PC-9 (cell line): ENCODE measurements at regions not wholly inside any gene's neighbourhood (a gene's known extent, or its start where the extent isn't known, plus 50 kb on each side); places are given as distances from the start of the nearest gene placed in this dataset.

Experiments used
- BruUV-seq: library from RNA; stranded (reverse); fragments of 400-500 nt; replicated peaks from 2 replicates; lab custom pipeline; 2021; lab: Mats Ljungman, UMichigan
- CTCF ChIA-PET: fragments of 300-600 bp; sonication (Branson Sonifier 250); formaldehyde crosslinking; loops from one replicate; lab custom pipeline; 2022; ENCODE audit warnings: antibody characterized with exemption; lab: Charles Lee
- POLR2A ChIA-PET: fragments of 300-600 bp; sonication (Branson Sonifier 250); formaldehyde crosslinking; loops from one replicate; lab custom pipeline; 2022; ENCODE audit warnings: antibody characterized with exemption; ENCODE audit not compliant: unreplicated experiment; lab: Charles Lee
- DNase-seq, 2 experiments: peaks; one replicate each; pipeline versions ENCODE4 v3.0.0 to v3.0.0-alpha.2; 2015 to 2022; ENCODE audit warnings: mixed read lengths in 1 of 2
- H2AFZ ChIP-seq: fragments of 200-600 bp; sonication (generic); 2 replicates; pipeline ENCODE4 v1.8.1; 2017; ENCODE audit warnings: antibody characterized with exemption
- H3F3A ChIP-seq: fragments of 200-600 bp; sonication (generic); 2 replicates; pipeline ENCODE4 v1.8.1; 2017; ENCODE audit warnings: antibody characterized with exemption, mild to moderate bottlenecking, low read depth; ENCODE audit not compliant: insufficient read depth
- H3K27ac ChIP-seq: fragments of 200-600 bp; sonication (generic); 2 replicates; pipeline ENCODE4 v1.6.1; 2016; ENCODE audit warnings: mixed run types
- H3K27me3 ChIP-seq: fragments of 200-600 bp; sonication (generic); 2 replicates; pipeline ENCODE4 v1.6.1; 2016; ENCODE audit warnings: low read depth, mixed run types; ENCODE audit not compliant: insufficient read depth
- H3K36me3 ChIP-seq: fragments of 200-600 bp; sonication (generic); 2 replicates; pipeline ENCODE4 v1.6.1; 2016; ENCODE audit warnings: low read depth, mixed run types
- H3K4me1 ChIP-seq: fragments of 200-600 bp; sonication (generic); replicated peaks from 2 replicates; pipeline ENCODE4 v1.6.1; 2016; ENCODE audit warnings: mixed run types; ENCODE audit not compliant: insufficient read depth
- H3K4me2 ChIP-seq: fragments of 200-600 bp; sonication (generic); 2 replicates; pipeline ENCODE4 v1.6.1; 2017; ENCODE audit warnings: mixed run types
- H3K4me3 ChIP-seq: fragments of 200-600 bp; sonication (generic); 2 replicates; pipeline ENCODE4 v1.6.1; 2016; ENCODE audit warnings: mixed run types
- H3K79me2 ChIP-seq: fragments of 200-600 bp; sonication (generic); 2 replicates; pipeline ENCODE4 v1.6.1; 2017; ENCODE audit warnings: low read depth, mixed run types
- H3K9me2 ChIP-seq: fragments of 200-600 bp; sonication (generic); 2 replicates; pipeline ENCODE4 v1.8.1; 2017; ENCODE audit warnings: mild to moderate bottlenecking; ENCODE audit not compliant: insufficient read depth
- H3K9me3 ChIP-seq: fragments of 200-600 bp; sonication (generic); 2 replicates; pipeline ENCODE4 v1.8.1; 2016; ENCODE audit warnings: low read depth; ENCODE audit not compliant: insufficient read depth
- H4K20me1 ChIP-seq: fragments of 200-600 bp; sonication (generic); 2 replicates; pipeline ENCODE4 v1.8.1; 2017; ENCODE audit not compliant: insufficient read depth
- EZH2 ChIP-seq: fragments of 200-600 bp; sonication (generic); IDR thresholded peaks from 2 replicates; pipeline ENCODE4 v1.8.0; 2017; ENCODE audit warnings: antibody characterized with exemption, low read depth
- intact Hi-C: fragments of 100-400 bp; cut with micrococcal nuclease; formaldehyde crosslinking; loops from one replicate; pipeline ENCODE4 v1.10.0; 2022; ENCODE audit not compliant: unreplicated experiment
- TF ChIP-seq, protein P1 (sequence below): fragments of 200-600 bp; sonication (generic); conservative IDR thresholded peaks from 2 replicates; pipeline ENCODE4 v1.6.1; 2017; ENCODE audit warnings: mixed run types, antibody characterized with exemption, mild to moderate bottlenecking, moderate library complexity

DNA sequence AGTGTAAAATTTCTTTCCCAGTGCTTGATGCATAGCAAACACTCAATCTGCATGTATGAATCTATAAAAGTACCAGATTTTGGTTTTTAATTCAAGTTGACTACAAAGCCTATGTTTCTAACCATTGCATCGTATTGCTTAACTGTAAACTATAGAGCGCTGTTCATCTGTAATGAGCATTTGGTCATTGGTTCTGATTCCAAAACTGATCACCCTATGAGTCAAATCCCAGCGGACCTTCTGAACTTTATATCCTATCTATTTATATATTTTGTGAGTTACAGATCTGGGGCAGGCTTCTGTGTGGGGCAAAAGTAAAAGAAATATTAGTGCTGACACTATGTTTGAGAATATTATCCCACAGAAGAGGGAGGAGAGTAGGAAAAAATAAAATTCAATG, 305.7 kb upstream of the TNC start:
- H3F3A ChIP-seq, result no peaks in the 10 kb centered on the region
- peaks cover 13% of the 10 kb centered on the region; the same call in 1 of the 2 replicates for H3K9me3 ChIP-seq
- no peak for TF ChIP-seq EZH2
- TF ChIP-seq, protein P1, sequence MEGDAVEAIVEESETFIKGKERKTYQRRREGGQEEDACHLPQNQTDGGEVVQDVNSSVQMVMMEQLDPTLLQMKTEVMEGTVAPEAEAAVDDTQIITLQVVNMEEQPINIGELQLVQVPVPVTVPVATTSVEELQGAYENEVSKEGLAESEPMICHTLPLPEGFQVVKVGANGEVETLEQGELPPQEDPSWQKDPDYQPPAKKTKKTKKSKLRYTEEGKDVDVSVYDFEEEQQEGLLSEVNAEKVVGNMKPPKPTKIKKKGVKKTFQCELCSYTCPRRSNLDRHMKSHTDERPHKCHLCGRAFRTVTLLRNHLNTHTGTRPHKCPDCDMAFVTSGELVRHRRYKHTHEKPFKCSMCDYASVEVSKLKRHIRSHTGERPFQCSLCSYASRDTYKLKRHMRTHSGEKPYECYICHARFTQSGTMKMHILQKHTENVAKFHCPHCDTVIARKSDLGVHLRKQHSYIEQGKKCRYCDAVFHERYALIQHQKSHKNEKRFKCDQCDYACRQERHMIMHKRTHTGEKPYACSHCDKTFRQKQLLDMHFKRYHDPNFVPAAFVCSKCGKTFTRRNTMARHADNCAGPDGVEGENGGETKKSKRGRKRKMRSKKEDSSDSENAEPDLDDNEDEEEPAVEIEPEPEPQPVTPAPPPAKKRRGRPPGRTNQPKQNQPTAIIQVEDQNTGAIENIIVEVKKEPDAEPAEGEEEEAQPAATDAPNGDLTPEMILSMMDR, result no peak
- intact Hi-C loops, result no loop called here
- DNase-seq, result no peak
- no peak overlapping the region for H3K4me3 ChIP-seq
- ChIA-PET CTCF (no interaction called here), POLR2A (interaction anchor here (0.6 kb wide), 1 partner anchor 306 kb away, joined by 6 read pairs; the partner anchor contains the start of gene TNC)
- no peaks in the 10 kb centered on the region for H3K79me2 ChIP-seq
- no TSS peak for BruUV-seq
- H3K27me3 ChIP-seq, result no peaks in the 10 kb centered on the region
- H3K4me1 ChIP-seq, result no peaks in the 10 kb centered on the region
- no peaks in the 10 kb centered on the region for H3K36me3 ChIP-seq
- no peak overlapping the region for H3K4me2 ChIP-seq
- no peak overlapping the region for H2AFZ ChIP-seq
- H3K27ac ChIP-seq, result no peak overlapping the region
- H3K9me2 ChIP-seq, result no peaks in the 10 kb centered on the region
- H4K20me1 ChIP-seq, result no peaks in the 10 kb centered on the region

GRCh38 chr9:115425601-115426000, 307.6 kb upstream of the TNC start:
- BruUV-seq, result no TSS peak

GRCh38 chr9:115437418-115437817, 319.5 kb upstream of the TNC start:
- Histone ChIP-seq H3K4me1 (no peaks in the 10 kb centered on the region), H3K27me3 (no peaks in the 10 kb centered on the region), H3K79me2 (no peaks in the 10 kb centered on the region), H3K36me3 (no peaks in the 10 kb centered on the region), H3K4me3 (no peak overlapping the region), H3K27ac (no peak overlapping the region), H4K20me1 (no peaks in the 10 kb centered on the region), H3F3A (no peaks in the 10 kb centered on the region), H3K4me2 (no peak overlapping the region), H3K9me3 (peaks cover 4% of the 10 kb centered on the region; the same call in 1 of the 2 replicates), H2AFZ (no peak overlapping the region), H3K9me2 (no peaks in the 10 kb centered on the region)
- ChIA-PET POLR2A (no interaction called here), CTCF (no interaction called here)
- TF ChIP-seq, protein P1, result no peak
- TF ChIP-seq EZH2, result no peak
- intact Hi-C loops, result no loop called here
- DNase-seq, result no peak
- BruUV-seq, result no TSS peak

More at GRCh38 chr9:115425601-115426000, 307.6 kb upstream of the TNC start:
- no peaks in the 10 kb centered on the region for H3K36me3 ChIP-seq
- ChIA-PET CTCF (no interaction called here), POLR2A (no interaction called here)
- no peaks in the 10 kb centered on the region for H3K27me3 ChIP-seq
- TF ChIP-seq, protein P1, result no peak
- no peak for TF ChIP-seq EZH2
- H3K4me3 ChIP-seq, result no peak overlapping the region
- no peaks in the 10 kb centered on the region for H4K20me1 ChIP-seq
- H2AFZ ChIP-seq, result no peak overlapping the region
- H3K9me2 ChIP-seq, result no peaks in the 10 kb centered on the region
- no peaks in the 10 kb centered on the region for H3F3A ChIP-seq
- no peaks in the 10 kb centered on the region for H3K4me1 ChIP-seq
- H3K79me2 ChIP-seq, result no peaks in the 10 kb centered on the region
- intact Hi-C loops, result no loop called here
- H3K9me3 ChIP-seq, result peaks cover 13% of the 10 kb centered on the region; the same call in 1 of the 2 replicates
- DNase-seq, result no peak
- H3K27ac ChIP-seq, result no peak overlapping the region
- H3K4me2 ChIP-seq, result no peak overlapping the region
